Stimulated activated memory B cell treated with anti-CD40 and anti-IgM and Interleukin-4, amounts not matched to agents 10 μg/mL and 1 μg/mL and 100 μg/mL, for 72 hours (primary cell): ENCODE measurements at regions not wholly inside any gene's neighbourhood (a gene's known extent, or its start where the extent isn't known, plus 50 kb on each side); places are given as distances from the start of the nearest gene placed in this dataset.
"Not testable (repeated sequence)": the region's sequence is repeated elsewhere in the genome, so short reads cannot be mapped to it uniquely, and the experiment has no call there.

Source experiments
- ATAC-seq: fragments of 150-1000 bp; cut with Tn5 transposase; 2 replicates; pipeline ENCODE4 v1.10.0; 2021
- H3K27ac Mint-ChIP-seq: one replicate; pipeline ENCODE4 v1.8.0; 2022; ENCODE audit warnings: mild to moderate bottlenecking, mixed read lengths
- H3K27me3 Mint-ChIP-seq: one replicate; pipeline ENCODE4 v1.8.0; 2022; ENCODE audit warnings: mixed read lengths
- H3K36me3 Mint-ChIP-seq: one replicate; pipeline ENCODE4 v1.8.0; 2022; ENCODE audit warnings: mixed read lengths
- H3K4me1 Mint-ChIP-seq: one replicate; pipeline ENCODE4 v1.8.0; 2022; ENCODE audit warnings: mixed read lengths
- H3K4me3 Mint-ChIP-seq: one replicate; pipeline ENCODE4 v1.8.0; 2022; ENCODE audit warnings: mild to moderate bottlenecking, moderate library complexity, mixed read lengths
- H3K9me3 Mint-ChIP-seq: one replicate; pipeline ENCODE4 v1.8.0; 2022; ENCODE audit warnings: mixed read lengths

DNA sequence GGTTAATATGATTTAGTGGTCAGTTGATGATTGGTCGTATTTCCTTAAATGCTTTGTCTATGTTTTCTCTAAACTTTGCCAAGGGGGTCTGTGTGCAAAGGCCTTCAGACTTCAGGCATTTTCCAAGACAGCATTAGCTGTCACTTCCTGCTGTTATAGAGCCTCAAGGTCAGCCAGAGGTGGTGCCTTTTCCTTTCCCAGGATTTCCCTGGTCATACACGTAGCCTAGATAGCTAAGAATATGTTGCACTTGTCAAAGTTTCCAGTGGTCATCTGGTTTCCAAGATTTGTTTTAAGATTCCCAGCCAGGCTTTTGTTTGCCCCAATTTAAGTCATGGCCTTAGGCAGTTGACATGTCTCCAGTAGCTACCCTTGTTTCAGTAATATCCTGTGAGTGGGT is 133.2 kb upstream of the IGFBP3 start:
- H3K27ac Mint-ChIP-seq, result no peak overlapping the region
- no peak overlapping the region for H3K4me3 Mint-ChIP-seq
- H3K36me3 Mint-ChIP-seq, result no peaks in the 10 kb centered on the region
- no peak for ATAC-seq
- no peaks in the 10 kb centered on the region for H3K27me3 Mint-ChIP-seq
- no peaks in the 10 kb centered on the region for H3K4me1 Mint-ChIP-seq
- peaks cover 6% of the 10 kb centered on the region for H3K9me3 Mint-ChIP-seq

DNA sequence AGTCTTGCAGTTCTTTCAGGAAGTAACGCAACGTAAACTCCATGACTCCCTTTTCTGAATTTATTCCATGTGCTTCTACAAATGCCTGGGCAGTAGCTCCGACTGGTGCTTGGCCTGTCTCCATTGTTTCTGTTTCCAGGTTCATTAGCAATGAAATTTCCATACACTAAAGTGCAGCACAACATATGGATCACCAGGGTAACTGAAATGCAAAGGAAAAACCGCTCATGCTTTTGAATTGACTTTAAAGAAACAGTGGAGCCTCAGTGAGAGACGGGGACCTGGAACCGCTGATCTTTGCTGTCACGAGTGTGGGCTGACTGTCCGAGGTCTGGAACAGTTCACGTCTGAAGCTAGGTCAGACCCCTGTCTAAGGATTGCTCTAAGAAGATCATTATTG is 126.5 kb upstream of the IGFBP3 start:
- no peak overlapping the region for H3K4me3 Mint-ChIP-seq

DNA sequence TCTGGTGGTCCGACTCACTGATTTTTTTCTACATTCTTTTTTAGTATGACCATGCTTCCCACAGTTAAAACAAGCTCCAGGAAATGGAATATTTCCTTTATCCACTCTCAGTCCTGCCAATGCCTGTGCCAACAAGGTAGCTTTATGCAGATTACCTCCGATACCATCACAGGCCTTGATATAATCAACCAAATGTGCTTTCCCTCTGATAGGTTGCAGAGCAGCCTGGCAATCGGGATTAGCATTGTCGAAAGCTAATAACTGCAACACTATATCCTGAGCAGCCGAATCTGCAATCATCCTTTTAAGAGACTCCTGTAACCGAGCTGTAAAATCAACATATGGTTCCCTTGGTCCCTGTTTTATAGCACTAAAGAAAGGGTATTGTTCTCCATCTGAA is 122.3 kb upstream of the IGFBP3 start:
- not testable (repeated sequence) for H3K9me3 Mint-ChIP-seq, H3K4me1 Mint-ChIP-seq, H3K27ac Mint-ChIP-seq, H3K36me3 Mint-ChIP-seq, ATAC-seq, H3K4me3 Mint-ChIP-seq, H3K27me3 Mint-ChIP-seq

More for the DNA sequence above, 126.5 kb upstream of the IGFBP3 start:
- H3K4me1 Mint-ChIP-seq, result no peaks in the 10 kb centered on the region
- H3K9me3 Mint-ChIP-seq, result peaks cover 3% of the 10 kb centered on the region
- no peaks in the 10 kb centered on the region for H3K36me3 Mint-ChIP-seq
- H3K27ac Mint-ChIP-seq, result no peak overlapping the region
- H3K27me3 Mint-ChIP-seq, result no peaks in the 10 kb centered on the region
- no peak for ATAC-seq

DNA sequence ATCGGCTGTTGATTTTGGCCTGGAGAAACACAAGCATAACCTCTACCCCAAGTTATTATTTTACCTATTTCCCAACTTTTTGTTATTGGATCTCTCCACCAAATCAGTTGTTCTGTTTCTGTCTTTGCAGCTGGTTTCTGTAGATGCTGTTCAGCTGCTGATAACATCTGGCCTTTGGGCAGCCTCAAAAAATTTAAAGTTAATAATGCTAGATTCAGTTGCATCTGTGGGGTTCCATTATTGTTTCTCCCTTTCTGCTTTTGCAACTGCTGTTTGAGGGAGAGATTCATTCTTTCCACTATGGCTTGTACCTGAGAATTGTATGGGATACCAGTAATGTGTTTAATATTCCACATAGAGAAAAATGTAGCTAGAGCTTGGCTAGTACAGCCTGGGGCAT is 118.7 kb upstream of the IGFBP3 start:
- not testable (repeated sequence) for ATAC-seq

DNA sequence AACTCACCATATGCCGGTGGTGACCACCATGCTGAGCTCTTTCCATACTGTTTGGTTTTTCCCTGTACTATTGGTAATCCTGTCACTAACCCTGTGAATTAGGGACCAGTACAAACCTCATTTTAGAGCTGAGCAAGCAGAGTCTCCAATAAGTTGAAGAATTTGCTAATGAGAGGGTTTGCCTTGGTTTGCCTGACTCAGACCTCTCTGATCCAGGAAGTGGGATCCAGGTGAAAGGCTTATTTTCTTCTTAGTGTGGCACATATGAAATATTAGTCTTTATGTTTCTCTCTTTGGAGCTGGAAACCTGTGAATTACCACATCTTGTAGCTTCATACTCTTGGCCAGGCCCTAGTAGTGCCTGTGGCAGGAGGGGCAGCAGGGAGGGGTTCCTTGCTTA is 114.1 kb upstream of the IGFBP3 start:
- no peaks in the 10 kb centered on the region for H3K36me3 Mint-ChIP-seq
- H3K9me3 Mint-ChIP-seq, result no peaks in the 10 kb centered on the region
- no peak for ATAC-seq
- H3K4me3 Mint-ChIP-seq, result no peak overlapping the region
- no peak overlapping the region for H3K27ac Mint-ChIP-seq
- no peaks in the 10 kb centered on the region for H3K27me3 Mint-ChIP-seq
- no peaks in the 10 kb centered on the region for H3K4me1 Mint-ChIP-seq

More for the DNA sequence above, 118.7 kb upstream of the IGFBP3 start:
- not testable (repeated sequence) for H3K36me3 Mint-ChIP-seq, H3K4me1 Mint-ChIP-seq, H3K9me3 Mint-ChIP-seq, H3K27me3 Mint-ChIP-seq, H3K27ac Mint-ChIP-seq, H3K4me3 Mint-ChIP-seq

DNA sequence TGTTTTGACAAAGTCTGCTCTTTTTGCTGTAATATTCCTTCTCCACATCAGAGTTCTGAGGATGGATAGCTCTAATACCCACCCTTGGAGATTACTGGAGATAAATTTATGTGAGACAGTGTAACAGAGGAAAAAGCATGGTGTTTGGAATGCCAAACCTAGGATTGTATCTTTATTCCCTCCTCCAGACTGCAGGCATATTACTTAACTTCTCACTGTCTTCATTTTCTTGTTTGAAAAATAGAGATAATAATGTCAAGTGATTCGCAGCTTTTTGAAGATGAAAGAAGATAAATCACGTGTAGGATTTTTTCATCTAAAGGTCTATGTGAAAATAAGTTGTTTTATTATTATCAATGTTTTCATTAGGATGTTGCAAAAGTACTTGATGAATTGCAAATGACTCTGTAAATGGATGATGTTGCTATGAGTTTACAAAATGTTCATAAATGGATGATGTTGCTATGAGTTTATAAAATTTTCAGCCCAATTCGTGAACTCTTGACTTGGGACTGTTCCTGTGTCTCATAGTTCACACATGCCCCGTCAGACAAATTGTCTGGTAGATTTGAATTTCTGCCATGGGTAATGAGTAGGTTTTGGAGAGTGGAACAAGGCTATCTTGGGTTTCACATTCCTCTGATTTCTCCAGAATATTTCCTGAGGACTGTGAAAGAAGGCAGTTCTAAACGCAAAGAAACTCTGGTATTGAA is 113.1 kb upstream of the IGFBP3 start:
- H3K9me3 Mint-ChIP-seq, result no peaks in the 10 kb centered on the region
- H3K4me3 Mint-ChIP-seq, result no peak overlapping the region
- no peaks in the 10 kb centered on the region for H3K4me1 Mint-ChIP-seq
- no peaks in the 10 kb centered on the region for H3K36me3 Mint-ChIP-seq
- no peak overlapping the region for H3K27ac Mint-ChIP-seq
- ATAC-seq, result no peak
- H3K27me3 Mint-ChIP-seq, result no peaks in the 10 kb centered on the region

DNA sequence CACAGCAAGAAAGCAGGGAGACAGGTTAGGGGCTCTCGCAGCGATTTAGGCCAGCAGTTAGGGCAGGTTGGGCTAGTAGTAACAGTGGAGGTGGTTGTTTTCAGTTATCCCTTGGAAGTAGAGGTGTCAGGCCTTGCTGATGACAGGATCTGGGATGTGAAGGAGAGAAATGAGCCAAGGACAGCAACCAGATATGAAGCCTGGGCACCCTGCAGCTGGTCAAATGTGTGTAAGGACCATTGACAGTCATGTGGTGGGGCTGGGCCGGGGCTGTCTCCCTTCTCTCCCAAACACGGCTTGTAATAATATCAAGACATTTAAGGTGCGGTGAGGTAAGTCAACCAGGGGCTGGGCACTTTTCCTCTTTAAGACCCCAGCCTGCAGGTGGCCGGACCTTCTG is 112.5 kb upstream of the IGFBP3 start:
- H3K9me3 Mint-ChIP-seq, result no peaks in the 10 kb centered on the region
- no peaks in the 10 kb centered on the region for H3K4me1 Mint-ChIP-seq
- no peak for ATAC-seq
- H3K4me3 Mint-ChIP-seq, result no peak overlapping the region
- H3K36me3 Mint-ChIP-seq, result no peaks in the 10 kb centered on the region
- H3K27ac Mint-ChIP-seq, result no peak overlapping the region
- H3K27me3 Mint-ChIP-seq, result no peaks in the 10 kb centered on the region

DNA sequence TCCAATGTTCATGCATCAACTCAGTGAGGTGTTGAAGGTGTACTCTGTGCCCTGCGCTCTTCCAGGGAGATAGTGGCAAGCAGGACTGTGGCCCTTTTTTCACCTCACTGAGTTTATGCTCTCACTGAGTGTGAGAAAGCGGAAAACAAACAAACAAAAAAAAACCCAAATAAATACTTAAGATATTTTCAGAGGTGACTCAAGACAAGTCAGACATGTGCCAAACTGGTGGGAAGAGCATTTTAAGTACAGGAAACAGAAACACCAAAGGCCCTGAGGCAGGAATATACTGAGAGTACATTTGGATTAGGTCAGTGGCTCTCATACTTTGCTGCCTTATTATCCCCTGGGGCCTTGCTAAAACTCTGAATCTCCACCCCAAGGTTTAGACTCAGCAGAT is 111.9 kb upstream of the IGFBP3 start:
- no peaks in the 10 kb centered on the region for H3K4me1 Mint-ChIP-seq
- H3K4me3 Mint-ChIP-seq, result no peak overlapping the region
- no peaks in the 10 kb centered on the region for H3K9me3 Mint-ChIP-seq
- H3K27me3 Mint-ChIP-seq, result no peaks in the 10 kb centered on the region
- ATAC-seq, result no peak
- no peaks in the 10 kb centered on the region for H3K36me3 Mint-ChIP-seq
- no peak overlapping the region for H3K27ac Mint-ChIP-seq

DNA sequence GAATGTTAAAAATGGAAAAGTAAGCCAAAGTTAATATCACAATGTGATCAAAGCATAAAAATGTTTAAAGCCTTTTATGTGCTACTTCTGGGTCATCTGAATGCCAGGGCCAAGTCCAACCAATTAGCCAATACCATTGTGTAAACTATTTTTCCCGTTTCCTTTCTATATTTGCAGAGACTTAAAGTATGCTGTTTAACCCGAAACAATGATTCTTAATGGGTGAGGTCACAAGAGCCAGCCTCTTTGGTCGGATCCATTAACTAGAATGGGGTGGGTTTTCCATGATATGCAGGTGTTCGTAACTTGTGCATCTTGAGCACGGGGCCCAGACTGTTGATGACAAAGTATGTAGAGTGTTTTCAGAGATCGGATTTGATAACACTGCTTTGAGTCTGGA is 111.3 kb upstream of the IGFBP3 start:
- no peak for ATAC-seq
- no peaks in the 10 kb centered on the region for H3K4me1 Mint-ChIP-seq
- no peak overlapping the region for H3K27ac Mint-ChIP-seq
- H3K36me3 Mint-ChIP-seq, result no peaks in the 10 kb centered on the region
- H3K9me3 Mint-ChIP-seq, result no peaks in the 10 kb centered on the region
- H3K4me3 Mint-ChIP-seq, result no peak overlapping the region
- no peaks in the 10 kb centered on the region for H3K27me3 Mint-ChIP-seq

DNA sequence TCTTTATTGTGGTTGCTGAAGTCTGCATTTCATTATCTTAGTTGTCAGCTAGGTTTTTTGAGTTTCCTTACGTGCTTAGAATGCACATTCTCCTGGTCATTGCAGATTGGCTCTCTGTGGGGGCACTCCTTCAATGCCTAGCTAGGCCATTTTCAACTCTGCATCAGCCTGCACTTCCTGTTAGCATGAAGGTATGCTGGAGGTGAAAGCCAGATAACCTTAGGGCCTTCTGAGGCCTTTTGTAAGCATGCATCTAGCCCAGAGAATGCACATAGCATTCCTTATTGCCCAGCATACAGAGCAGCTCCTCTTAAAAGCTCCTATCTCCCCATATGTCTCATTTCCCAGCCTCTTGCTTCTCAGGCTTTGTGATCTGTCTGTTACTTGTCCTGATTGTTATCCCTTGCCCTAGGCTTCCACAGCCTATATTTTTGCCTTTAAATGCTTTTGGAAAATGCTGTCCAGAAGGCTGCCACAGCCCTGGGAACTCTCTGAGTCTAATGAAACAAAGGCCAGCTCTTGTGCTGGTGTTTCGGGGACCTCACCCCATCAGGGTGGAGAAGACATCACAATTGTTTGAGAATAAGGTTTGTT is 108.1 kb upstream of the IGFBP3 start:
- Mint-ChIP-seq H3K4me3 (no peak overlapping the region), H3K9me3 (no peaks in the 10 kb centered on the region), H3K27ac (no peak overlapping the region), H3K36me3 (no peaks in the 10 kb centered on the region), H3K4me1 (no peaks in the 10 kb centered on the region), H3K27me3 (no peaks in the 10 kb centered on the region)
- no peak for ATAC-seq

DNA sequence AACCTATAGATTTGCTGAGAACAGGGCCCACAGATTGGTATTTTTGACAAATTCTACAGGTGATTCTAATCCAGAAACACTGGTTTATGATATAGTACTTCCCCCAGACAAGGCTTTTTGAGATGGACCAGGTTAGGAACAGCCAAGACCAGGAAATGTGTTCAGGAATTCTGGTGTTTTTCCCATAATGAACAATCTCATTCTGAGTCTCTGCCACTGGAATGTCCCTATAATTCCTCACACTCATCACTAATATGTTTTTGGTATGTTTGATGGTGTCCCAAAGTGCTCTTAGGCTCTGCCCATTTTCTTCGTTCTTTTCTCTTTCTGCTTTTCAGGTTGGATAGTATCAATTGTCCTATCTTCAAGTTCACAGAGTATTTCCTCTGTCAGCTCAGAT is 107.2 kb upstream of the IGFBP3 start:
- no peak overlapping the region for H3K27ac Mint-ChIP-seq
- H3K4me1 Mint-ChIP-seq, result no peaks in the 10 kb centered on the region
- ATAC-seq, result no peak
- H3K36me3 Mint-ChIP-seq, result no peaks in the 10 kb centered on the region
- no peaks in the 10 kb centered on the region for H3K9me3 Mint-ChIP-seq
- no peak overlapping the region for H3K4me3 Mint-ChIP-seq
- no peaks in the 10 kb centered on the region for H3K27me3 Mint-ChIP-seq

DNA sequence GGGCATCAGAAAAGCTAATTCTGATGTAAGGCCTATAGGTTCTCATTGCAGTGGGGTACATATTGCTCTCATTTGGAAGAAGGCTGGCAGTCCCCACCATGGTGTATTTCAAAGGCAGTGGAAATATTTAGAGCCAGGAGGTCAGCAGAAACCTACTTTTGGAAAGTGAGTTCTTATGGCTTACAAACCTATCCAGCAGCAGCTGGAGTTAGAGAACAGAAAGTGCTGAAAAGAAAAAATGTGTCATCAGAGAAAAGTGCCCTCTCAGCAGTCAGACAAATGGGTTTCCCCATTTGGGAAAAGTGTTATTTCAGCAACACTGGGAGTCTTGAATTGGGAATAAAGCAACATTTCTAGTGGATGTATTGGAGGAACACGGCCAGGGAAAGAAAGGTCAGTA is 105.7 kb upstream of the IGFBP3 start:
- ATAC-seq, result no peak
- H3K4me1 Mint-ChIP-seq, result no peaks in the 10 kb centered on the region

DNA sequence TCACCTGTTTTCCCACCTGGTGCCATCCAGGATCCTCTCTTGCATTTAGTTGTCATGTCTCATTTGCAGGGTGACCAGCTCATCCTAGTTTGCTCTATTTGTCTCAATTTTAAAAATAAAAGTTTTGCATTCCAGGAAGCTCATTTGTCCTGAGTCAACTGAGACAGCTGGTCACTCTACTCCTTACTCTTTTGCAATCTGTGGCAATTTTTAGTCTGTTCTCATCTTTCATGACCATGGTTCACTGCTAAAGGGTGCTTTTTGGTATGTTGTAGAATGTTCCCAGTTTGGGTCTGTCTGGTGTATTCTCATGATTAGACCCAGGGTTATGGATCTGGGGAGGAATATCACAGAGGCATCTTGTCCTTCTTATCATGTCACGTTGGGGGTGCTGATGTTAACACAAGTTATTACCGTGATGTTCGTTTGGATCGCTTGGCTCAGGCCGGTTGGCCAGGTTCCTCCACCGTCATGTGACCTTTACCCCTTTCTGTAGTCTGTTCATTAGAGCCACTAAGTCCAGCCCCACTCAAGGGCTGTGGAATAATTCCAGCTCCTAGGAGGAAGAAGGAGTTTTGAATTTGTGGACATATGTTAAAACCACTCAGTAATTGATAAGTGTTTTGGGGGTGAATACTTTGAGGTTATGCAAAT is 103.3 kb upstream of the IGFBP3 start:
- no peaks in the 10 kb centered on the region for H3K27me3 Mint-ChIP-seq
- H3K9me3 Mint-ChIP-seq, result no peaks in the 10 kb centered on the region
- no peak overlapping the region for H3K4me3 Mint-ChIP-seq
- ATAC-seq, result no peak
- no peaks in the 10 kb centered on the region for H3K36me3 Mint-ChIP-seq
- H3K4me1 Mint-ChIP-seq, result no peaks in the 10 kb centered on the region
- H3K27ac Mint-ChIP-seq, result no peak overlapping the region

More for the DNA sequence above, 105.7 kb upstream of the IGFBP3 start:
- no peaks in the 10 kb centered on the region for H3K9me3 Mint-ChIP-seq
- no peak overlapping the region for H3K27ac Mint-ChIP-seq
- H3K36me3 Mint-ChIP-seq, result no peaks in the 10 kb centered on the region
- H3K4me3 Mint-ChIP-seq, result no peak overlapping the region
- no peaks in the 10 kb centered on the region for H3K27me3 Mint-ChIP-seq

DNA sequence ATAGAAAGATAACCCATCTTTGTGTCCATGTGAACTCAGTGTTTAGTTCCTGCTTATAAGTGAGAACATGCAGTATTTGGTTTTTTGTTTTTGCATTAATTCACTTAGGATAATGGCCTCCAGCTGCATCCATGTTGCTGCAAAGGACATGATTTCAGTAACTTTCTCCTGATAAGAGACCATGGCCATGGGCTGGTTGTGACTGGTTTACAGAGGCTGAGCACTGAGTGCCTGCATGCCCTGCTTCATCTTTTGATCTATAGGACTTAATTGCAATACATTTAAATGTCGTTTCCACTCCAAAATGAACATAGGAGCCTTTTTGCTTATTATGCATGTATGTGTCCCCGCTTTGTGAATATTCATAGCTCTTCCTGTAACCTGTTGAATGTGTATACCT is 101.3 kb upstream of the IGFBP3 start:
- ATAC-seq, result no peak
- no peaks in the 10 kb centered on the region for H3K4me1 Mint-ChIP-seq
- H3K27ac Mint-ChIP-seq, result no peak overlapping the region
- no peaks in the 10 kb centered on the region for H3K27me3 Mint-ChIP-seq
- H3K36me3 Mint-ChIP-seq, result no peaks in the 10 kb centered on the region
- peaks cover 4% of the 10 kb centered on the region for H3K9me3 Mint-ChIP-seq
- no peak overlapping the region for H3K4me3 Mint-ChIP-seq

DNA sequence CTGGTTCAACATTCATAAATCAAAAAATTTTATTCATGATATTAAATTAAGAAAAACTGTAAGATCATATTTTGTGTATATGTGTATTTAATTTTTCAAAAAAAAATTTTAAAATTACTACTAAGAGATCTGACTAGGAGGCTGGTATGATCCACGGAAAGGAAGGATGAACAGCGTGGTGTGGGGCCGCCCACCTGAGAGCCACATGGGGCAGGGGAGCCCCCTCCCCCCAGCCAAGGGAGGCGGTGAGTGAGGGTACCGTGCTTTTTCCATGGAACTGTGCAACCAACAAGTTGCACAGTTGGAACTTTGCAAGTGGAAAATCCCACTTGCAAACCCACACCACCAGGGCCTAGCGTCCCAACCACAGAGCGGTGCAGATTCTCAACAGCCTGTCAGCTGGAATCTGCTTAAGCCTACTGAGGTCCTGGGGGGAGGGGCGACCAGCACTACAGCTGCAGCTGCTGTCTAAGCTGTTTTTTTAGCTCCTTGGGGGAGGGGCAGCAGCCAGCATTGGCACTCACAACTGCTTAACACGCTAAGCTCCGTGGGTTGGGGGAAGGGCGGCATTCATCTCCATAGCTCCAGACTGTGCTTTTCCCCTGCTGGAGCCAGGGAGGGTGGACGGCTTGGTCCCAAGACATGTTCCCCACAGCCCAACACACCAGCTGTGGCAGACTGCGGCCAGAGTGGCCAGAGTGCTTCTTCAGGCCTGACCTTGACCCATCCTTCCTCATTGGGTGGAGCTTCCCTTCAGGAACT is 94.2 kb upstream of the IGFBP3 start:
- ATAC-seq, result no peak
- Mint-ChIP-seq H3K4me3 (no peak overlapping the region), H3K27me3 (no peaks in the 10 kb centered on the region), H3K27ac (no peak overlapping the region), H3K4me1 (no peaks in the 10 kb centered on the region), H3K36me3 (no peaks in the 10 kb centered on the region), H3K9me3 (peaks cover 6% of the 10 kb centered on the region)
